ENCODE measurements at regions not wholly inside any gene's neighbourhood (a gene's known extent, or its start where the extent isn't known, plus 50 kb on each side); places are given as distances from the start of the nearest gene placed in this dataset.

DNA sequence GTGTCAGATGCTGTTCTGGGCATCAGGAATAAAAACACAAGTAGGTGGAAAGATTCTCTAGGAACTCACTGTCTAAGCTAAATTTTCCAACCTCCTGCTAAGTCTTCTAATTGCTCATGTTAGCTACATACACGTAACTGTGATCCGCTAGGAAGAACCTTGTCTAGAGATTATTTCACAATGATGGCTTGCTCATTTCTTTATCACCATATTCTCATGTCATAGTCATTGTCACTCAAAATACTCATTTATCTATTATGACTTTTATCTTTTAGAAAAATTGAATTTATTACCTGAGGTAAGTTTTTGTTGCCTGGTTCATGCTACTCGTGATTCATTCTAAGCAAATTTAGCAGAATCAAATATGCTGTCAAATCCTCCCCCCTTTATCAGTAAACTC lies 1402.4 kb upstream of the FLRT2 start:
- H3K27ac Mint-ChIP-seq: no peak overlapping the region
- ChIA-PET CTCF (no interaction called here), POLR2A (no interaction called here)
- H3K4me3 Mint-ChIP-seq: no peak overlapping the region
- no peak for ATAC-seq
- H3K27me3 Mint-ChIP-seq (ENCODE audit: low read depth): no peaks in the 10 kb centered on the region
- no peaks in the 10 kb centered on the region for H3K9me3 Mint-ChIP-seq
- TF ChIP-seq, protein P1, sequence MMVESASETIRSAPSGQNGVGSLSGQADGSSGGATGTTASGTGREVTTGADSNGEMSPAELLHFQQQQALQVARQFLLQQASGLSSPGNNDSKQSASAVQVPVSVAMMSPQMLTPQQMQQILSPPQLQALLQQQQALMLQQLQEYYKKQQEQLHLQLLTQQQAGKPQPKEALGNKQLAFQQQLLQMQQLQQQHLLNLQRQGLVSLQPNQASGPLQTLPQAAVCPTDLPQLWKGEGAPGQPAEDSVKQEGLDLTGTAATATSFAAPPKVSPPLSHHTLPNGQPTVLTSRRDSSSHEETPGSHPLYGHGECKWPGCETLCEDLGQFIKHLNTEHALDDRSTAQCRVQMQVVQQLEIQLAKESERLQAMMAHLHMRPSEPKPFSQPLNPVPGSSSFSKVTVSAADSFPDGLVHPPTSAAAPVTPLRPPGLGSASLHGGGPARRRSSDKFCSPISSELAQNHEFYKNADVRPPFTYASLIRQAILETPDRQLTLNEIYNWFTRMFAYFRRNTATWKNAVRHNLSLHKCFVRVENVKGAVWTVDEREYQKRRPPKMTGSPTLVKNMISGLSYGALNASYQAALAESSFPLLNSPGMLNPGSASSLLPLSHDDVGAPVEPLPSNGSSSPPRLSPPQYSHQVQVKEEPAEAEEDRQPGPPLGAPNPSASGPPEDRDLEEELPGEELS (CRISPR knock-in tag; IDR thresholded peaks at IDR 0.05): no peak
- TF ChIP-seq SP1 (CRISPR knock-in tag; conservative IDR thresholded peaks at IDR 0.05) (no peak), ZNF317 (CRISPR knock-in tag; IDR thresholded peaks at IDR 0.05; ENCODE audit: borderline replicate concordance, low read depth) (no peak)
- DNase-seq (ENCODE audit: low spot score): no peak
- H3K36me3 Mint-ChIP-seq: no peaks in the 10 kb centered on the region
- H3K4me1 Mint-ChIP-seq: no peaks in the 10 kb centered on the region

DNA sequence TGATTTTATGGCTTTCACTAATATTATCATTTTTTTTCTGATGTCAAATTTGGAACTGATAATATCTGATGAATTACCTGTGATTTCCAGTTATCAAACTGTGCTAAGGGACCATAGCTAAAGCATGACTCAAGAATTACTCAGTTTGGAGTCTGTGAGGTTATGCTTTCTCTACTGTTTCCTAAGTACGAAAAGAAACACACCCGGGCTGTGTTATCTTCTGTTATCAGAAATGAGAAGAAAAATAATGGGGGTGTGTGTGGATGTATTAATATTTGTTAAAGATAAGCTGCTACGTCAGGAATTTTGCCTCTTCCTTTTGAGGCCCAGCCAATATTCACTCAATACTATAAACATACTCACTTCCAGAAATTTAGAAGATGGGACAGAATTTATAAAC lies 1401.9 kb upstream of the FLRT2 start:
- CTCF ChIA-PET: no interaction called here
- Mint-ChIP-seq H3K4me1 (no peaks in the 10 kb centered on the region), H3K9me3 (no peaks in the 10 kb centered on the region), H3K27ac (no peak overlapping the region), H3K36me3 (no peaks in the 10 kb centered on the region), H3K4me3 (no peak overlapping the region), H3K27me3 (ENCODE audit: low read depth) (no peaks in the 10 kb centered on the region)
- POLR2A ChIA-PET: no interaction called here
- no peak for DNase-seq (ENCODE audit: low spot score)
- TF ChIP-seq, protein P2, sequence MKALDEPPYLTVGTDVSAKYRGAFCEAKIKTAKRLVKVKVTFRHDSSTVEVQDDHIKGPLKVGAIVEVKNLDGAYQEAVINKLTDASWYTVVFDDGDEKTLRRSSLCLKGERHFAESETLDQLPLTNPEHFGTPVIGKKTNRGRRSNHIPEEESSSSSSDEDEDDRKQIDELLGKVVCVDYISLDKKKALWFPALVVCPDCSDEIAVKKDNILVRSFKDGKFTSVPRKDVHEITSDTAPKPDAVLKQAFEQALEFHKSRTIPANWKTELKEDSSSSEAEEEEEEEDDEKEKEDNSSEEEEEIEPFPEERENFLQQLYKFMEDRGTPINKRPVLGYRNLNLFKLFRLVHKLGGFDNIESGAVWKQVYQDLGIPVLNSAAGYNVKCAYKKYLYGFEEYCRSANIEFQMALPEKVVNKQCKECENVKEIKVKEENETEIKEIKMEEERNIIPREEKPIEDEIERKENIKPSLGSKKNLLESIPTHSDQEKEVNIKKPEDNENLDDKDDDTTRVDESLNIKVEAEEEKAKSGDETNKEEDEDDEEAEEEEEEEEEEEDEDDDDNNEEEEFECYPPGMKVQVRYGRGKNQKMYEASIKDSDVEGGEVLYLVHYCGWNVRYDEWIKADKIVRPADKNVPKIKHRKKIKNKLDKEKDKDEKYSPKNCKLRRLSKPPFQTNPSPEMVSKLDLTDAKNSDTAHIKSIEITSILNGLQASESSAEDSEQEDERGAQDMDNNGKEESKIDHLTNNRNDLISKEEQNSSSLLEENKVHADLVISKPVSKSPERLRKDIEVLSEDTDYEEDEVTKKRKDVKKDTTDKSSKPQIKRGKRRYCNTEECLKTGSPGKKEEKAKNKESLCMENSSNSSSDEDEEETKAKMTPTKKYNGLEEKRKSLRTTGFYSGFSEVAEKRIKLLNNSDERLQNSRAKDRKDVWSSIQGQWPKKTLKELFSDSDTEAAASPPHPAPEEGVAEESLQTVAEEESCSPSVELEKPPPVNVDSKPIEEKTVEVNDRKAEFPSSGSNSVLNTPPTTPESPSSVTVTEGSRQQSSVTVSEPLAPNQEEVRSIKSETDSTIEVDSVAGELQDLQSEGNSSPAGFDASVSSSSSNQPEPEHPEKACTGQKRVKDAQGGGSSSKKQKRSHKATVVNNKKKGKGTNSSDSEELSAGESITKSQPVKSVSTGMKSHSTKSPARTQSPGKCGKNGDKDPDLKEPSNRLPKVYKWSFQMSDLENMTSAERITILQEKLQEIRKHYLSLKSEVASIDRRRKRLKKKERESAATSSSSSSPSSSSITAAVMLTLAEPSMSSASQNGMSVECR (CRISPR knock-in tag; IDR thresholded peaks at IDR 0.05; ENCODE audit: borderline replicate concordance): no peak
- no peak for TF ChIP-seq ATF1 (CRISPR knock-in tag; IDR thresholded peaks at IDR 0.05)
- TF ChIP-seq, protein P3, sequence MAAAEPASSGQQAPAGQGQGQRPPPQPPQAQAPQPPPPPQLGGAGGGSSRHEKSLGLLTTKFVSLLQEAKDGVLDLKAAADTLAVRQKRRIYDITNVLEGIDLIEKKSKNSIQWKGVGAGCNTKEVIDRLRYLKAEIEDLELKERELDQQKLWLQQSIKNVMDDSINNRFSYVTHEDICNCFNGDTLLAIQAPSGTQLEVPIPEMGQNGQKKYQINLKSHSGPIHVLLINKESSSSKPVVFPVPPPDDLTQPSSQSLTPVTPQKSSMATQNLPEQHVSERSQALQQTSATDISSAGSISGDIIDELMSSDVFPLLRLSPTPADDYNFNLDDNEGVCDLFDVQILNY (CRISPR knock-in tag; IDR thresholded peaks at IDR 0.05): no peak
- TF ChIP-seq, protein P4, sequence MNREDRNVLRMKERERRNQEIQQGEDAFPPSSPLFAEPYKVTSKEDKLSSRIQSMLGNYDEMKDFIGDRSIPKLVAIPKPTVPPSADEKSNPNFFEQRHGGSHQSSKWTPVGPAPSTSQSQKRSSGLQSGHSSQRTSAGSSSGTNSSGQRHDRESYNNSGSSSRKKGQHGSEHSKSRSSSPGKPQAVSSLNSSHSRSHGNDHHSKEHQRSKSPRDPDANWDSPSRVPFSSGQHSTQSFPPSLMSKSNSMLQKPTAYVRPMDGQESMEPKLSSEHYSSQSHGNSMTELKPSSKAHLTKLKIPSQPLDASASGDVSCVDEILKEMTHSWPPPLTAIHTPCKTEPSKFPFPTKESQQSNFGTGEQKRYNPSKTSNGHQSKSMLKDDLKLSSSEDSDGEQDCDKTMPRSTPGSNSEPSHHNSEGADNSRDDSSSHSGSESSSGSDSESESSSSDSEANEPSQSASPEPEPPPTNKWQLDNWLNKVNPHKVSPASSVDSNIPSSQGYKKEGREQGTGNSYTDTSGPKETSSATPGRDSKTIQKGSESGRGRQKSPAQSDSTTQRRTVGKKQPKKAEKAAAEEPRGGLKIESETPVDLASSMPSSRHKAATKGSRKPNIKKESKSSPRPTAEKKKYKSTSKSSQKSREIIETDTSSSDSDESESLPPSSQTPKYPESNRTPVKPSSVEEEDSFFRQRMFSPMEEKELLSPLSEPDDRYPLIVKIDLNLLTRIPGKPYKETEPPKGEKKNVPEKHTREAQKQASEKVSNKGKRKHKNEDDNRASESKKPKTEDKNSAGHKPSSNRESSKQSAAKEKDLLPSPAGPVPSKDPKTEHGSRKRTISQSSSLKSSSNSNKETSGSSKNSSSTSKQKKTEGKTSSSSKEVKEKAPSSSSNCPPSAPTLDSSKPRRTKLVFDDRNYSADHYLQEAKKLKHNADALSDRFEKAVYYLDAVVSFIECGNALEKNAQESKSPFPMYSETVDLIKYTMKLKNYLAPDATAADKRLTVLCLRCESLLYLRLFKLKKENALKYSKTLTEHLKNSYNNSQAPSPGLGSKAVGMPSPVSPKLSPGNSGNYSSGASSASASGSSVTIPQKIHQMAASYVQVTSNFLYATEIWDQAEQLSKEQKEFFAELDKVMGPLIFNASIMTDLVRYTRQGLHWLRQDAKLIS (CRISPR knock-in tag; IDR thresholded peaks at IDR 0.05; ENCODE audit: borderline replicate concordance): no peak
- TF ChIP-seq ZNF121 (CRISPR knock-in tag; IDR thresholded peaks at IDR 0.05): no peak
- TF ChIP-seq, protein P5, sequence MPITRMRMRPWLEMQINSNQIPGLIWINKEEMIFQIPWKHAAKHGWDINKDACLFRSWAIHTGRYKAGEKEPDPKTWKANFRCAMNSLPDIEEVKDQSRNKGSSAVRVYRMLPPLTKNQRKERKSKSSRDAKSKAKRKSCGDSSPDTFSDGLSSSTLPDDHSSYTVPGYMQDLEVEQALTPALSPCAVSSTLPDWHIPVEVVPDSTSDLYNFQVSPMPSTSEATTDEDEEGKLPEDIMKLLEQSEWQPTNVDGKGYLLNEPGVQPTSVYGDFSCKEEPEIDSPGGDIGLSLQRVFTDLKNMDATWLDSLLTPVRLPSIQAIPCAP (CRISPR knock-in tag; IDR thresholded peaks at IDR 0.05): no peak
- TF ChIP-seq HMGA2 (CRISPR knock-in tag; IDR thresholded peaks at IDR 0.05): no peak
- ATAC-seq: no peak

DNA sequence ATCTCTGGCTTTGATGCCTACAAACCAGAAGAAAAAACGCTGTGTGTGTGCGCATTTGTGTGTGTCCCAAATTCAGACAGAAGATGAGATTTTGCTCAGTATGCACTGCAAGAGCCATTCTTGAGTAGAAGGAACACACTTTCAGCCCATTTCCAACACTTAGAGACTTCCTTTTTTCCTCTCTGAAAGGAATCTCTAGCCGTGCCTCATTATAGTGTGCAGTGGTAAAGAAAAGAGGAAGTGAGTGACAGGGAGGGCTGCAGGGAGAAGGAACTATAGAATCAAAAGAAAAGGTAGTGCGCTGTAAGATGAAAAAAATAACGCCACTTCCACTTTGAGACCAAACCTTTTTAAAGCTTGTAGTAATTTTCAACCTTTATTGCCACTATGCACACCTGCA lies 1400.9 kb upstream of the FLRT2 start:
- Mint-ChIP-seq H3K27me3 (ENCODE audit: low read depth) (no peaks in the 10 kb centered on the region), H3K27ac (no peak overlapping the region), H3K36me3 (peaks cover 5% of the 10 kb centered on the region; the same call in 1 of the 2 replicates), H3K4me1 (no peaks in the 10 kb centered on the region), H3K9me3 (peaks cover 8% of the 10 kb centered on the region), H3K4me3 (no peak overlapping the region)
- POLR2A ChIA-PET: no interaction called here
- ATAC-seq: no peak
- DNase-seq (ENCODE audit: low spot score): no peak
- CTCF ChIA-PET: interaction anchor here (0.5 kb wide), 1 partner anchor 199 kb away, joined by 3 read pairs; no protein-coding TSS in a partner anchor
- TF ChIP-seq, protein P5 (CRISPR knock-in tag; IDR thresholded peaks at IDR 0.05): no peak
- TF ChIP-seq, protein P6, sequence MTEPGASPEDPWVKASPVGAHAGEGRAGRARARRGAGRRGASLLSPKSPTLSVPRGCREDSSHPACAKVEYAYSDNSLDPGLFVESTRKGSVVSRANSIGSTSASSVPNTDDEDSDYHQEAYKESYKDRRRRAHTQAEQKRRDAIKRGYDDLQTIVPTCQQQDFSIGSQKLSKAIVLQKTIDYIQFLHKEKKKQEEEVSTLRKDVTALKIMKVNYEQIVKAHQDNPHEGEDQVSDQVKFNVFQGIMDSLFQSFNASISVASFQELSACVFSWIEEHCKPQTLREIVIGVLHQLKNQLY (CRISPR knock-in tag; IDR thresholded peaks at IDR 0.05): no peak
- no peak for TF ChIP-seq ESRRA (CRISPR knock-in tag; IDR thresholded peaks at IDR 0.05; ENCODE audit: borderline replicate concordance)
- no peak for TF ChIP-seq RORB (CRISPR knock-in tag; IDR thresholded peaks at IDR 0.05)
- TF ChIP-seq JAZF1 (CRISPR knock-in tag; IDR thresholded peaks at IDR 0.05): no peak
- TF ChIP-seq, protein P7, sequence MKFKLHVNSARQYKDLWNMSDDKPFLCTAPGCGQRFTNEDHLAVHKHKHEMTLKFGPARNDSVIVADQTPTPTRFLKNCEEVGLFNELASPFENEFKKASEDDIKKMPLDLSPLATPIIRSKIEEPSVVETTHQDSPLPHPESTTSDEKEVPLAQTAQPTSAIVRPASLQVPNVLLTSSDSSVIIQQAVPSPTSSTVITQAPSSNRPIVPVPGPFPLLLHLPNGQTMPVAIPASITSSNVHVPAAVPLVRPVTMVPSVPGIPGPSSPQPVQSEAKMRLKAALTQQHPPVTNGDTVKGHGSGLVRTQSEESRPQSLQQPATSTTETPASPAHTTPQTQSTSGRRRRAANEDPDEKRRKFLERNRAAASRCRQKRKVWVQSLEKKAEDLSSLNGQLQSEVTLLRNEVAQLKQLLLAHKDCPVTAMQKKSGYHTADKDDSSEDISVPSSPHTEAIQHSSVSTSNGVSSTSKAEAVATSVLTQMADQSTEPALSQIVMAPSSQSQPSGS (CRISPR knock-in tag; IDR thresholded peaks at IDR 0.05; ENCODE audit: borderline replicate concordance, low read depth): no peak
- TF ChIP-seq ELF4 (CRISPR knock-in tag; IDR thresholded peaks at IDR 0.05; ENCODE audit: low read depth): no peak
- TF ChIP-seq ZNF416 (CRISPR knock-in tag; IDR thresholded peaks at IDR 0.05): no peak

All from WTC11 (cell line).